Stimulated activated CD4-positive, alpha-beta T cell treated with anti-CD3 and anti-CD28 coated beads, Interleukin-1b, Interleukin-23, amount 100 ng/mL, for 24 hours (primary cell): ENCODE measurements at regions not wholly inside any gene's neighbourhood (a gene's known extent, or its start where the extent isn't known, plus 50 kb on each side); places are given as distances from the start of the nearest gene placed in this dataset.

Source experiments
- DNase-seq, 4 experiments: peaks; one replicate each; pipeline ENCODE4 v3.0.0-alpha.2; 2020; ENCODE audit warnings: low read depth in 4 of 4, low spot score in 1 of 4

GRCh38 chr6:121499666-121500065, 64.2 kb downstream of the GJA1 start:
- DNase-seq = no peak

DNA sequence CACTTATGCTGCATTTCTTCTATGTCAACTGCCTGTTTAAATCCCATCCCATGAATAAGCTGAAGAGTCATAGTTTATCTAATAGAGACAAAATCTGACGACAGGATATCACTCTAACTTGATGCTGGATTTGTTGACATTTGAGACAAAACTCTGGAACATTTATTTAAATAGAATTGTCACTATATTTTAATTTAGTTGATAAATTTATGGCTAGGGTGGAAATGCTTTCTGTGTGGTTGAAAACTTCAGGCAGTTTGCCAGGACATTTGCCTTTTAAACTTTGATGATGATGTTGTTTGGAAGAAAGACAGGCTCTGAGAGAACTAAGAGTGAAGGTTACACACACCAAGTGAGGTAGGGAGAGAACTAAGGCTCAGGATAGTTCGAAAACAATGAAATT, 68.1 kb downstream of the GJA1 start:
- DNase-seq = no peak

DNA sequence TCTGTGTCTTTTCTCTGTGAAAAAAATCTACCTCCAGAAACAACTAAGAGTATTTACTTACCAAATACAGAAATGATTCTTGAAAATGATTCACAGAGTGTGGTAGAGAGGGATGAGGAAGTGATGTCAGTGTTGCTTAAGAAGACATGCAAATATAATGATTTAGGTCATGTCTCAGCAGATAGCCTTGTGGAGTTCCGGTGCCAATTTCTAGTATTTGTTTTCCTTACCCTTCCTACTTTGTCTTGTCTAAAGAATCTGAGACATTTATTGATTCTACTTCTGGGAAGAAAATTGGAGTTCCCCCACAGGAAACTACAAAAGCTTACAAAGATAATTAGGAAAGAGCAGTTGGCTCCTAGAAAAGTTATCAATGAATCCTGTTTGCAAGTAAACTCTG, 68.8 kb downstream of the GJA1 start:
- no peak for DNase-seq

DNA sequence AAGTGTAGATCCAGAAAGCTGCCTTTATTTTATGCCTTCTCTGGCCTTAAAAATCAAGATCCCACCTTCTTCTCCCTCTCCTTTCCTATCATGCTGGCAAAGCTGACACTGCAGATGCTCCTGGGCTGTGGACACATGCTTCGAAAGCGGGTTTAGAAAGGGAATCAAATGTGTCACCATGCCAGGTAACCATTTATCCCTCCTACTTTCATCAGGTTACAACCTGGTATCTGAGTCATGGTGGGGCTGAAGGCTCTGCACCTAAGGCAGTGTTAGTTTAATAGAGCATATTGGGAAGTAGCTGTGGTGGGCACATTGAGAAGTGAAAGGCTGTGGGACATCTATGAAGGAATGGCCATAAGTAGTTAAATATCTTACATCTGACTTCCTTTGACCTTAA, 69.8 kb downstream of the GJA1 start:
- no peak for DNase-seq

DNA sequence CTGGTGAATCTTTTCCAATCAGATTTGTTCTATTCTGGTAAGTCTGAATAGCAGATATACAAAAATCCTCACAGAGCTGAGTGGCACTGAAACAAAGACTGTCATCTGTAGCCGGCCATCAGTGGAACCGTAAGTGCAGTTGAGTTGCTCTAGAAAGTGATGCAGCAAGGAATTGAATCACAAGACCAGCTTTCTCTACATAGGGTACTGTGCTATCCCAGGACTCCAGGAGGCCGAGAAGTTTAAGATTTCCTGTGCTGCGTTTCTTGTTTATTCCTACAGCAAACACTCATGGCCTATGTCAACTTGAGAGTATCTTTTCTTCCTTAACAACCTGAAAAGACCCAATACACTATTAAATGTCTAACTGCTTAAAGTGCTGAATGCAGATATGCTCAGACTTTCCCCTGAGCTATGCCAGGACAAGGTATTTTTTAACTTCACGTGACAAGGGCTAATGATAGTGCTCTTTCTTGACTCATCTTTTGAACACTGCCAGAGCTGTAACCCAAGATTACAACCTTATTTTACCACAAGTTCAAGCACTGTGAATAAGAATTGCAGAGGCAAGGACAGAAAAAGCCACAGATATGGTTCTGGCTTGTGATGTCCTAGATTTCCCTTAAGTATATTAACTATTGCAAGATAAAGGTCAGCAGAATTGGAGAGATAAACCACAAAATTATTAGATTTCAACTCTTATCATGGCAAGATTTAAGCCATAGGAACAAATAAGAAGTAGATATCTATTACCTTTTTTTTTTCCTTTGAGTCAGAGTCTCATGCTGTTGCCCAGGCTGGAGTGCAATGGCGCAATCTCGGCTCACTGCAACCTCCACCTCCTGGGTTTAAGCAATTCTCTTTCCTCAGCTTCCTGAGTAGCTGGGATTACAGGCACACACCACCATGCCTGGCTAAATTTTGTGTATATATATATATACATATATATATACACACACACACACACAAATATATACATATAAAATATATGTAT, 71.6 kb downstream of the GJA1 start:
- DNase-seq = no peak

DNA sequence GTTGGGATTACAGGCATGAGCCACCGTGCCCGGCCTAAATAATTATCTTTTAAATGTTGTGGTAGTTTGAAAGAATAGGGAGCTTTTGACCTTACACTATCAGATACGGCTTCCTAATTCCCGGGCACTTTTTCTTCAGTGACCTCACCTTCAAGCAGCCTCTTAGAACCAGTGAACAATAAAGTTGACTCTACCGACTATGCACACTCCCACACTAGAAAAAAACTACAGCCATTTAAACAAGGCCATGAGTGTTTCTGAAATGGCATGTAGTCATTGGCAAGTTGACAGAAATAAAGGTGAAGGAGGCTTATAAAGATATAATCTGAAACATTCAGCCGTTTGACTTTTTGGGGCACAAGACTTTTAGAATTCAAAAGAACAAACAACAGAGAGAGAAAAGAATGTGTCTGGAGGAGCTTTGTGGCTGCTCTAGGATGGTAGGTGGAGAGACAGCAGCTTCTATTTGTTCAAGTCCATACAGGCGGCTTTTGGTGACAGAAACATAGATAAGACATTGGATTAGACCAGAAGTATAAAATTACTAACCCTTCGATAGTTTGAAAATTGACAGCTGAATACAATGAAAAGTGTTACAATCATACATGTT, 75.2 kb downstream of the GJA1 start:
- DNase-seq = no peak

- no peak for DNase-seq
These were observed 80.3 kb downstream of the GJA1 start for GRCh38 chr6:121515630-121516265.

DNA sequence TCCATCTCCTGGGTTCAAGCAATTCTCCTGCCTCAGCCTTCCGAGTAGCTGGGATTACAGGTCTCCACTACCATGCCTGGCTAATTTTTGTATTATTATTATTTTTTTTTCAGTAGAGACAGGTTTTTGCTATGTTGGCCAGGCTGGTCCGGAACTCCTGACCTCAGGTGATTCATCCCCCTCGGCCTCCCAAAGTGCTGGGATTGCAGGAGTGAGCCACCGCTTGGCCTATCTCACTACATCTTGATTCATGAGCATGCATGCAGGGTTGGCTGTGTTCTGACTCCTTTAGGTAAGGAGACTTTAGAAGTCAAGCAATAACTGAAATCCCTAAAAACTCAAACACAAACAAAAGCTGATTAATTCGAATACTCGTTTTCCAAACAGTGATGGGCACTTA, 80.9 kb downstream of the GJA1 start:
- no peak for DNase-seq

DNA sequence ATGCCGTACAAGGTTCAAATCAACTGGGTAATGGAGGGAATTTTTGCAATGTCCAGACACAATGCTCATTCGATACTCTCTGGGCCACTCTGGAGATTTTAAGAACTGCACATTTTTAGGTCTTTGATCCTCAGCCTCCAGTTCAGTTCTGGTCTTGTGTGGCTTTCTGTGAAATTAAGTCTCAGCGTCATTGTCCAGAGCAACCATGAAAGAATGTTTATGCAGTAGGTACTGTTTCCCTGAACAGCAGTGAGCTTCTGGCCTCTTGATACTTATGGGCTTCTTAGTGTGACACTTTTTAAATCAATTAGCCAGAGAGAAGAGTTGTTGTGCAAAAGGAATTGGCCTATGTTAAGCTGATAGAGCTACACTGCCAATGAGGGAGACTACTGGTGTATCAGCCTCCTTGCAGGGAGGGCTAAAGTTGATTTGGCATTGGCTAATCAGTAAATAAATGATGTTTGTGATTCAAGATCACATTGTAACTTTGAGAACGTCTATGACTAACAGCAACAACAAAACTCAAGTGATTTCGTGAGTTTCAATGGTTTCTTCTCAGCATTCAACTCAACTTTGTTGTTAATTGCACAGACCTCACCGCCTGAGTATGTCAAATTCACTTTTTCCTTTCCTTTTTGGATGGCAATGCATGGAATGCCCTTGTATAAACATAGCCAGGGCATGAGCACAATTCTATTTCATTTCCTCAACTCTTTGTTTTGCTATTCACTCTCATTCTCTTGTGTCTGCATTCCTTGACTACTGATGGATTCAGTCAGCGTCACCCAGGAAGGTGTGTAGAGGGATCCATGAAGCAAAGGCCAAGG, 85.1 kb downstream of the GJA1 start:
- DNase-seq = no peak

- DNase-seq = no peak
These were observed 85.7 kb downstream of the GJA1 start for GRCh38 chr6:121521164-121521555.

GRCh38 chr6:121522265-121522664, 86.8 kb downstream of the GJA1 start:
- DNase-seq = no peak

DNA sequence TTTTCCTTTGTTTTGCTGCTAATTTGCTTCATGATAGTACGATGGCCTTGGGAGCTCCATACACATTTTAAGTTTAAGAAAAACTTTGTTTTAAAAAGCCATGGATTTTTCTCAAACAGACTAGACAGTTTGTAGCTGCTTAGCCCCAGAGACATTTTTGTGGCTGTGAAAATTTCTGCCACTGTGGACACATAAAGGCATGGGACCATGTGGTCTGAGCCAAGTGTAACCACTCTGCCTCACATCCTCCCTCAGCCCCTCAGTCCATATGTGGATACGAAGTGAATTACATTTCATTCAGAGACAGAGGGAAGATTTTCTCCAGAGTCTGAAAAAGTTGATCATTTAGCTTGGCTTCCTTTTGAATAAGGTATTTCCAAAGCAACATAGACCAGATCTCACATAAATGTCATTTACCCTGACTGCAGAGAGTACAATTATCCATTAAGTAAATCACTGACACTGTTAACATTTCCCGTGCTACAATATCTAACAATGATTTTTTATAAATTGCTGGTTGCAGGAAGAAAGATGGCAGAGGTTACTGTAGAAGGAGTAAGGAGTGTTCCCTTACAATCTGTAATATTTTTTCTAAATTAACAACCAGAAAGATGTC, 87.4 kb downstream of the GJA1 start:
- no peak for DNase-seq

DNA sequence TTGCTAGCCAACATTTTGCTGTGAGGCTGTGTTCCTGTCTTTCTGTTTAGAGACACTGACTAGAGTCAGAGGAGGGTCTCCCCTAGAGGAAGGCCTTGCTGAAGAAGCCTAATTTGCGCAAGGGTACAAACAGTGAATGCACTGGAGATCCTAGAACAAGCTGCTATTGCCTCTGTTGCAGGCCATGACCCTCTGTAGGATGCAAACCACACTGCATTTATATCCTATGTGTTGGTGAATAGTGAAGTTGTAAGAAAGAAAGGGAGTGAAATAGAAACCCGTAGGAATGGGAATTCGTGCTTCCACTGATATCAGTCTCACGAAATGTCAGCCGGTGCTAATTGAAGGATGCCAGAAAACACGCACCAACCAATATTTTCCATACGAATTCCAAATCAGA, 88.2 kb downstream of the GJA1 start:
- no peak for DNase-seq

DNA sequence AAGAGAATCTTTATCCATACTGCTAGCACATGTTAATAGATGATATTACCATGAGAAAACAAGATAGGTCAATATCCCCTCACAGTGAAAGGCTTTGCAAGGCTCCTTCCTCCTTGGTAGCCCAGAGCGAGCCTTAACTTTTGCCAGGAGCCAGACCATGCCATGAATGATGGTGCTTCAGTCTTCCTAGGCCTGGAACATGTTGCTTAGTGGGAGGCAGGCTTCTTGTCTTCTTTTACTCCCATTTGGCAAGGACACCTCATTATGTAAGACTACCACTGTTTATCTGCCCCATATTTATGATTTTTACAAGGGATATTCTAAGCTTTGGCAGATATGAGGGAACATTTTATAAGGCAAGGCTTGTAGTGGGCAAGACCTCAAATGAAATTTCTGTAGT, 90.8 kb downstream of the GJA1 start:
- DNase-seq = no peak

DNA sequence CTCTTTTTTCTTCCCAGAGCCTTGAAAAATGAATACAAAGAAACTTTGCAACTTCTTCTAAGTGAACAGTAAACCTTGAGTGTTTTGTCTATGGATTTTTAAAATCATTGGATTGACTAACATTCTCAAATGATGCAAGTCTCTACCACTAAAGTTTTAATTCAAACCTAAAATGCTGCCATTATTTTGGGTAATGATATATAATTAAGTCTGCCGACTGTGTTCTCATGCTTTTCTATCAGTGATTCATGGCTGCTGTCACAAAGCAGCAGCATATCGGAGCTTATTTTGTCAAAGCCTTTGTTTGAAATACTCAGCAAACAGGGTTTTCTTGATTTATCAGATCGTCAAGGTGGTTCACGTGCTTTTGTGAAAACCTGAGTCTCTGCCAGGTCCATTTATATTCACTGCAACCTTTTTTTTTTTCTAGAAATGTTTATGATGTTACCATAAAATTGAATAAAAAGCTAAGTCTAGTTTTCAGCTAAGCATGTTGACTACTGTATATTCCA, 96.3 kb downstream of the GJA1 start:
- no peak for DNase-seq

GRCh38 chr6:121533321-121533841, 97.9 kb downstream of the GJA1 start:
- DNase-seq = no peak

GRCh38 chr6:121535777-121536176, 100.3 kb downstream of the GJA1 start:
- DNase-seq = no peak

- DNase-seq = no peak
These were observed 100.9 kb downstream of the GJA1 start for GRCh38 chr6:121536345-121536744.

DNA sequence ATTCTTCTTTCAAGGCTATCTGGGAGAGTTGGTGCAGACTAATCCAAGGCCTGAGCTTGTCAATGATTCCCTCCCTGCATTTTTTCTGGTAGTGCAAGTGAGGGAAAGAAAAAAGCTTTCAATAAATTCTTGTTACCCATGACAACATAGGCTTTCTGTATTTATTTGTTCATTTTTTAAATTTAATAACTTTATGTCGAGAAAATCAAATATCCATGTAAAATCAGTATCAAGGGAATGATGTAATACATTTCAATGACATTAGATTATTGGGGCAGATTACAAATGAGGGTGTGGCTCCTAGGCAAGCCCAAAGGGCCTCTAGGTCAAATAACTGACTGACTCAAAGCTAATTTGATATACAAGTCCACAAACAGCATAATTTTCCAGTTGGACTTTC, 104.0 kb downstream of the GJA1 start:
- DNase-seq = no peak

DNA sequence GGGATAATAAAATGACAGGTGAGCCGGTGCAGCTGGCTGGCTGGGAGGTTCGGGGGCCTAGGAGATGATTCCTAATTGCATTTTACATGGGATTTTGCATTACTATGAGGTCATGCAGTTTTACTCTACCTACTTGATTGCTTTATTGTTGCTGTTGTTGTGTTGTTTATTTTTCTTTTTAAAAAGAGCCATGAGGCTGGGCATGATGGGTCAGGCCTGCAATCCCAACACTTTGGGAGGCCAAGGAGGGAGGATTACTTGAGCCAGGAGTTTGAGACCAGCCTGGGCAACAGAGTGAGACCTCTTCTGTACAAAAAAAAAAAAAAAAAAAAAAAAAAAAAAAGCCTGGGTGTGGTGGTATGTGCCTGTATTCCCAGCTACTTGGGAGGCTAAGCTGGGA, 104.8 kb downstream of the GJA1 start:
- DNase-seq = no peak
